ENCODE measurements at regions not wholly inside any gene's neighbourhood (a gene's known extent, or its start where the extent isn't known, plus 50 kb on each side); places are given as distances from the start of the nearest gene placed in this dataset.

- H3K9me3 Mint-ChIP-seq, result no peaks in the 10 kb centered on the region
- no peak for ATAC-seq (ENCODE audit: low read depth)
- no peak for DNase-seq
- ChIA-PET CTCF (no interaction called here), POLR2A (no interaction called here)
- intact Hi-C loops (cut with micrococcal nuclease), result no loop called here
- no peak overlapping the region for H3K27ac Mint-ChIP-seq
- no peak for TF ChIP-seq CTCF (IDR thresholded peaks at IDR 0.05)
- no peaks in the 10 kb centered on the region for H3K4me1 Mint-ChIP-seq
- no peaks in the 10 kb centered on the region for H3K27me3 Mint-ChIP-seq
- H3K4me3 Mint-ChIP-seq, result no peak overlapping the region
- H3K36me3 Mint-ChIP-seq (ENCODE audit: low read depth), result no peaks in the 10 kb centered on the region
Observed at GRCh38 chr9:79155308-79155707, 416.5 kb upstream of the TLE4 start.

DNA sequence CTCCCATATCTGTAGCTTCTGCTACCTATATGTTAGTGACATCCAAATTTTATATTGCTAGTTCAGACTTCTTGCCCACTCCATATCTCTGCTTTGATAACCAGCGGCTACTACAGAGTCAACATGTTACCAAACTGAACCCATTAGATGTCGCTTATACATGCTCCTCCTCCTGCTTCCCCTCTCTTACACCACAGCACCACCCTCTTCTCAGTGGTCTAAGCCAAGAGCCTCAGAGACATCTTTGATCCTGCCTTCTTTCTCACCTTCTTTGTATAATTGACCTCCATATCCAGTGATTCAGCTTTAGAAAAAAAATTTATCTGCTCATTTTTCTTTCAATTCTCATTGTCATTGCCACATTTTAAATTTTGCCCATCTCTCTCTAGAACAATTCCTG lies 408.2 kb upstream of the TLE4 start:
- ChIA-PET CTCF (no interaction called here), POLR2A (no interaction called here)
- DNase-seq (no peak), ATAC-seq (ENCODE audit: low read depth) (no peak)
- H3K36me3 Mint-ChIP-seq (ENCODE audit: low read depth), result no peaks in the 10 kb centered on the region
- H3K4me3 Mint-ChIP-seq, result no peak overlapping the region
- no peak for TF ChIP-seq CTCF (IDR thresholded peaks at IDR 0.05)
- H3K27me3 Mint-ChIP-seq, result peaks cover 8% of the 10 kb centered on the region
- no peaks in the 10 kb centered on the region for H3K9me3 Mint-ChIP-seq
- H3K4me1 Mint-ChIP-seq, result no peaks in the 10 kb centered on the region
- no peak overlapping the region for H3K27ac Mint-ChIP-seq
- intact Hi-C loops (cut with micrococcal nuclease), result no loop called here

- CTCF ChIA-PET, result no interaction called here
- intact Hi-C loops (cut with micrococcal nuclease), result no loop called here
- no peaks in the 10 kb centered on the region for H3K9me3 Mint-ChIP-seq
- no peak for TF ChIP-seq CTCF (IDR thresholded peaks at IDR 0.05)
- DNase-seq, result no peak
- POLR2A ChIA-PET, result no interaction called here
- no peaks in the 10 kb centered on the region for H3K4me1 Mint-ChIP-seq
- peaks cover 8% of the 10 kb centered on the region for H3K27me3 Mint-ChIP-seq
- no peak overlapping the region for H3K27ac Mint-ChIP-seq
- no peaks in the 10 kb centered on the region for H3K36me3 Mint-ChIP-seq (ENCODE audit: low read depth)
- H3K4me3 Mint-ChIP-seq, result no peak overlapping the region
- ATAC-seq (ENCODE audit: low read depth), result no peak
Observed at GRCh38 chr9:79164406-79164805, 407.4 kb upstream of the TLE4 start.

- POLR2A ChIA-PET, result no interaction called here
- Mint-ChIP-seq H3K27me3 (peaks cover 8% of the 10 kb centered on the region), H3K4me1 (no peaks in the 10 kb centered on the region), H3K4me3 (no peak overlapping the region), H3K27ac (no peak overlapping the region), H3K9me3 (peaks cover 4% of the 10 kb centered on the region), H3K36me3 (ENCODE audit: low read depth) (no peaks in the 10 kb centered on the region)
- ATAC-seq (ENCODE audit: low read depth) (no peak), DNase-seq (no peak)
- CTCF ChIA-PET, result no interaction called here
- TF ChIP-seq CTCF (IDR thresholded peaks at IDR 0.05), result no peak
- intact Hi-C loops (cut with micrococcal nuclease), result no loop called here
Observed at GRCh38 chr9:79165020-79165780, 406.6 kb upstream of the TLE4 start.

DNA sequence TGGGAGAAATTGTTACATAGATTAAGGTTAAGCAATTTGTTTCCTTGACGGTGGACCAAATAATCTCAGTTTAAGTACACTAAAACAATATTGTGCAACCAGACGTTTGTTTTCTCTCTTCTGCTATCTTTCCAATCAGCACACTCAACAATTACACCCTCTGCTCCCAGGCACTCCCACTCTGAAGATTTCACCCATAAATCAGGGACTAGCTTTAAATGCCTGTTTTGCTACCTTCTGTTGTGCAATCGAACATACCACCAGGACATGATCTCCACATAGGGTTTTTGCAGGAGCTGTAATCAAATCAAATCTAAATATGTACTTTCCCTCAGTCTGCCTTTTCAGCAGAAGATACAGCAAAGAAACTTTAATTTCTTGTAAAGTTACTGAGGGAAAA lies 405.8 kb upstream of the TLE4 start:
- no peaks in the 10 kb centered on the region for H3K4me1 Mint-ChIP-seq
- ATAC-seq (ENCODE audit: low read depth), result no peak

More for the DNA sequence above, 405.8 kb upstream of the TLE4 start:
- H3K36me3 Mint-ChIP-seq (ENCODE audit: low read depth), result no peaks in the 10 kb centered on the region
- peaks cover 8% of the 10 kb centered on the region for H3K27me3 Mint-ChIP-seq
- H3K4me3 Mint-ChIP-seq, result no peak overlapping the region
- CTCF ChIA-PET, result no interaction called here
- no peak overlapping the region for H3K27ac Mint-ChIP-seq
- TF ChIP-seq CTCF (IDR thresholded peaks at IDR 0.05), result no peak
- POLR2A ChIA-PET, result no interaction called here
- intact Hi-C loops (cut with micrococcal nuclease), result no loop called here
- DNase-seq, result no peak
- peaks cover 7% of the 10 kb centered on the region for H3K9me3 Mint-ChIP-seq
